ENCODE measurements at regions not wholly inside any gene's neighbourhood (a gene's known extent, or its start where the extent isn't known, plus 50 kb on each side); places are given as distances from the start of the nearest gene placed in this dataset.

DNA sequence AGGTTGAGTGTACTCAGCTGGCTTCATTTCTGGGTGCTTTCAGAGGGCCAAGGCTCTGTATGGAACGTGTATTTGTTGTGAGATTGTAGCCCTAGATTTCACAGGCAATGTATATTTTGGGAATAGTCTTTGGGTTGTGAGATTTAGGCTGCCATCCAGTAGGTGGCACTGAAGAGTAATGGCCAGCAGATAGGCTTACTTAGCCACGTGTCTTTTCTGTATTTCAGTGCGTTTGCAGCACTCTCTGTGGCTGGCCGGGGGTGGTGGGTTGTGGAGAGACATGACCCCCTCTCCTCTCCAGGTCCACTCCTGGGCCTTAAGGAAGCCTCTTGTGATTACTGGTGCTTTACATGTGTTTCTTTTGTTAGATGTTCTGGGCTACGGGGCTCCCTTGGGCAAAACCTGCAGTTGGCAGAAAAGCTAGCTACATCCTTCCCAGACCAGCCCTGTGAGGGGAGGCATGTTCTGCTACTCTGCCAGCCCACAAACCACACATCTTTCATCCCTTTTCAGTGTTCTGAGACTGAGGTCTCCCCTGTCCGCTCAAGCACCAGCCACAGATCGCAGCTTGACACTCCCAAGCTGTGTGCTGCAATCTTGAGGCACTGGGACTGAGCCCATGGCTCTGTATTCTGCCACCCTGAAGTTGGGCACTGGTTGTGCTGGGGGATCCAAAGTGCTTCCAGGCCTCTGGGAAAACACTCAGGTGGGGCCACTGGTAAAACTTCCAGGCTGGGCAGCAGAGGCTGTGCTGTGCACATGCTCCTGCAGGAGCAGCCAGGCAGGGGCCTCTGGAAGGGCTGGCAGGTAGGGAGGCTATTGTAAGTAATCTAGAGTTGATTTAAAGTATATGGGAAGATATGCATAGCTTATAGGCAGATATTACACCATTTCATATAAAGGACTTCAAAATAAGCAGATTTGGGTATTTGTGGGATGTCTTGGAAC, 1096.8 kb upstream of the PCDH20 start:
- no peaks in the 10 kb centered on the region for H3K27me3 ChIP-seq
- in situ Hi-C loops (cut with MboI; ENCODE audit: low sequenced_read_pairs in 4 of 4): no loop called here
- no peak overlapping the region for H3K4me3 ChIP-seq
- no peak for TF ChIP-seq POLR2A (IDR thresholded peaks at IDR 0.05)
- TF ChIP-seq, protein P1, sequence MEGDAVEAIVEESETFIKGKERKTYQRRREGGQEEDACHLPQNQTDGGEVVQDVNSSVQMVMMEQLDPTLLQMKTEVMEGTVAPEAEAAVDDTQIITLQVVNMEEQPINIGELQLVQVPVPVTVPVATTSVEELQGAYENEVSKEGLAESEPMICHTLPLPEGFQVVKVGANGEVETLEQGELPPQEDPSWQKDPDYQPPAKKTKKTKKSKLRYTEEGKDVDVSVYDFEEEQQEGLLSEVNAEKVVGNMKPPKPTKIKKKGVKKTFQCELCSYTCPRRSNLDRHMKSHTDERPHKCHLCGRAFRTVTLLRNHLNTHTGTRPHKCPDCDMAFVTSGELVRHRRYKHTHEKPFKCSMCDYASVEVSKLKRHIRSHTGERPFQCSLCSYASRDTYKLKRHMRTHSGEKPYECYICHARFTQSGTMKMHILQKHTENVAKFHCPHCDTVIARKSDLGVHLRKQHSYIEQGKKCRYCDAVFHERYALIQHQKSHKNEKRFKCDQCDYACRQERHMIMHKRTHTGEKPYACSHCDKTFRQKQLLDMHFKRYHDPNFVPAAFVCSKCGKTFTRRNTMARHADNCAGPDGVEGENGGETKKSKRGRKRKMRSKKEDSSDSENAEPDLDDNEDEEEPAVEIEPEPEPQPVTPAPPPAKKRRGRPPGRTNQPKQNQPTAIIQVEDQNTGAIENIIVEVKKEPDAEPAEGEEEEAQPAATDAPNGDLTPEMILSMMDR (IDR thresholded peaks at IDR 0.05 in 4 of 5, conservative IDR thresholded peaks at IDR 0.05 in 1 of 5): peak in 1 of 5 experiments; percentile 25
- DNase-seq (no peak), ATAC-seq (no peak)
- no peaks in the 10 kb centered on the region for H3K36me3 ChIP-seq
- H3K4me1 ChIP-seq: no peaks in the 10 kb centered on the region
- H3K27ac ChIP-seq: no peak overlapping the region
- intact Hi-C loops (cut with DNase I; ENCODE audit: low total_unique reads): no loop called here
- H3K9me3 ChIP-seq: no peaks in the 10 kb centered on the region

DNA sequence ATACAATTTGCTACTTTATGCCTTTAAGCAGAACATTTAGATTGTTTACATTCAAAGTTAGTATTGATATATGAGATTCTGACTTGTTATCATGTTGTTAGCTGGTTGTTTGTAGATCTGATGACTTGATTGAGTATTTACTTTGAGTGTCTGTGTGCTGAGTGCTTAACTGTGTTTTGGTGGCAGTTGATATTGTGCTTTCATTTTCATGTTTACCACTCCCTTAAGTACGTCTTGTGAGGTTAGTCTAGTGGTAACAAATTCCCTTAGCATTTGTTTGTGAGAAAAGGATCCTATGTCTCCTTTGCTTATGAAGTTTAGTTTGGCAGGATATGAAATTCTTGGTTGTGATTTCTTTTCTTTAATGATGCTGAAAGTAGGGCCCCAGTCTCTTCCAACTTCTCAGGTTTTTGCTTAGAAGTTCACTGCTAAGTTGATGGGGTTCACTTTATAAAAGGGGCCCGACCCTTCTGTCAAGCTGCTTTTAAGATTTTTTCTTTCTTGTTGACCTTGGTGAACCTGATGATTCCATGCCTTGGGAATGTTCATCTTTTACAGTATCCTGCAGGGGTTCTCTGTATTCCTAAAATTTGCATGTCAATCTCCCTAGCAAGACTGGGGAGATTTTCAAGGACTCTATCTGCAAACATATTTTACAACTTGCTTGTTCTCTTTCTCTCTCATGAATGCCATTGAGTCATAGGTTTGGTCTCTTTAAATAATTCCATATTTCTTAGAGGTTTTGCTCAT, 1095.4 kb upstream of the PCDH20 start:
- Histone ChIP-seq H3K4me3 (no peak overlapping the region), H3K9me3 (no peaks in the 10 kb centered on the region), H3K36me3 (no peaks in the 10 kb centered on the region), H3K4me1 (no peaks in the 10 kb centered on the region), H3K27me3 (no peaks in the 10 kb centered on the region), H3K27ac (no peak overlapping the region)
- intact Hi-C loops (cut with DNase I; ENCODE audit: low total_unique reads): no loop called here
- ATAC-seq (no peak), DNase-seq (no peak)
- TF ChIP-seq, protein P1 (IDR thresholded peaks at IDR 0.05 in 4 of 5, conservative IDR thresholded peaks at IDR 0.05 in 1 of 5): no peak
- TF ChIP-seq POLR2A (IDR thresholded peaks at IDR 0.05): no peak
- in situ Hi-C loops (cut with MboI; ENCODE audit: low sequenced_read_pairs in 4 of 4): no loop called here

DNA sequence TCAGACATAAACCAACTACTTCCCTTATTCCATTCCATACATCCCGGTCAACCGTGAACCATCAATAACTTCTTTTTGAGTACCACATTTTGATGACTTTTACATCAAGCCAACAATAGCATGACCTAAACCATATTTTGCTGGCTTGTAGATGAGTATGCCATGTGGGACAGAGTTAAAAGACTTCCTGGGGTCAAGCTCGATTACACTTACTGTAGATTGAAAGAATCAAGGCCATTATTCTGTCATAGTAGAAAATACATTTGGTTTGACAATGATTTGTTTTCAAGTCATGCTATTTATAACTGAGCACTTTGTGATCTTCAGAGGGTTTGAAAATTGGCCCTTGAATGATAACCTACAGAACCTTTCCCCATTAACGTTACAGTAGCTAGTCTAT, 1086.9 kb upstream of the PCDH20 start:
- H3K9me3 ChIP-seq: no peaks in the 10 kb centered on the region
- in situ Hi-C loops (cut with MboI; ENCODE audit: low sequenced_read_pairs in 4 of 4) (no loop called here), intact Hi-C loops (cut with DNase I; ENCODE audit: low total_unique reads) (no loop called here)
- ATAC-seq: no peak
- no peak for TF ChIP-seq POLR2A (IDR thresholded peaks at IDR 0.05)
- TF ChIP-seq, protein P1 (IDR thresholded peaks at IDR 0.05 in 4 of 5, conservative IDR thresholded peaks at IDR 0.05 in 1 of 5): no peak
- no peaks in the 10 kb centered on the region for H3K27me3 ChIP-seq
- no peak overlapping the region for H3K27ac ChIP-seq
- DNase-seq: no peak
- no peaks in the 10 kb centered on the region for H3K4me1 ChIP-seq
- H3K4me3 ChIP-seq: no peak overlapping the region
- H3K36me3 ChIP-seq: no peaks in the 10 kb centered on the region

DNA sequence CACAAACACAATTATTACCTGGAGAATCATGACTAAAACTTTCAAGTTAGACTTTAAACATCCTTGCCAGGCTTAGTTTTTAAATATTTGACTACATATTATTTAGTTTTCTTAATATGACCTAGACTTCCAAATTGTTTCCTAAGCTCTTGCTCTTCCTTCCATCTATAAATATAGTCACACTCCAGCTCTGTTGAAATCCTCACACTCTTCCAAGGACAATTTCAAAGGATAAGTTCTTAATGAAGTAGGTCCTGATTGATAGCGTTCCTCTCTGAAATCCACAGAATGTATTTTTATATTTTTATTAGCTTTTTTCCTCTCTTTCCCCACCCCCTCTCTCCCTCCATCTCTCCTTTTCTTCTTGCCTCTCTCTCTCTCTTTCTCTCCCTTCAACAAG, 1074.1 kb upstream of the PCDH20 start:
- Histone ChIP-seq H3K4me3 (no peak overlapping the region), H3K27ac (no peak overlapping the region), H3K27me3 (no peaks in the 10 kb centered on the region), H3K4me1 (no peaks in the 10 kb centered on the region), H3K36me3 (no peaks in the 10 kb centered on the region), H3K9me3 (no peaks in the 10 kb centered on the region)
- TF ChIP-seq POLR2A (IDR thresholded peaks at IDR 0.05): no peak
- TF ChIP-seq, protein P1 (IDR thresholded peaks at IDR 0.05 in 4 of 5, conservative IDR thresholded peaks at IDR 0.05 in 1 of 5): no peak
- DNase-seq (no peak), ATAC-seq (no peak)
- intact Hi-C loops (cut with DNase I; ENCODE audit: low total_unique reads): no loop called here
- in situ Hi-C loops (cut with MboI; ENCODE audit: low sequenced_read_pairs in 4 of 4): no loop called here

Data from gastrocnemius medialis (tissue), 4 donors.